NCI-H1417 (cell line): ENCODE measurements at regions not wholly inside any gene's neighbourhood (a gene's known extent, or its start where the extent isn't known, plus 50 kb on each side); places are given as distances from the start of the nearest gene placed in this dataset.
A peak's percentile ranks its signal among the peaks of the same experiment; 100 is the strongest.
"Not testable (repeated sequence)": the region's sequence is repeated elsewhere in the genome, so short reads cannot be mapped to it uniquely, and the experiment has no call there.

Source experiments
- DNase-seq, 3 experiments: peaks; one replicate each; lab custom pipeline; 2025; lab: John Stamatoyannopoulos, UW

- no peak for DNase-seq
These were observed 763.7 kb upstream of the MBL2 start for GRCh38 chr10:53536322-53536721.

DNA sequence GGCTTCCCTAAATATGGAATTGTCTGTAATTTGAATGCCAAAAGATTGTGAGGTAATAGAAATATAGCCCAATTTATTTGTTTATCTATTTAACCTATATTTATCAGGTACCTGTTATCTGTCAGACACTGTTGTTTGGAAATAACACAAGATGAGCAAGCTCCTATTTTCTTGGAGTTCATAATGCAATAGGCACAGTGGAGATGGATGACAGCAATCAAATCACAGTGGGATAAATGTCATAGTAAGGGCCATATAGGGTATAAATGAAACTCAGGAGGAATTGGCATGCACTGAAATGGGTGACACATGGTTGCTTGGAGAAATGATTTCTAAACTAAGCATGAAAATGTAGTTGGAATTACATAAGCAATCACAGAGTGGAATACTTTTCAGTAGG, 761.8 kb upstream of the MBL2 start:
- DNase-seq, result no peak

GRCh38 chr10:53528974-53529373, 756.4 kb upstream of the MBL2 start:
- peak in 1 of 3 experiments; percentile 1 for DNase-seq

- no peak for DNase-seq
These were observed 748.5 kb upstream of the MBL2 start for GRCh38 chr10:53521046-53521445.

DNA sequence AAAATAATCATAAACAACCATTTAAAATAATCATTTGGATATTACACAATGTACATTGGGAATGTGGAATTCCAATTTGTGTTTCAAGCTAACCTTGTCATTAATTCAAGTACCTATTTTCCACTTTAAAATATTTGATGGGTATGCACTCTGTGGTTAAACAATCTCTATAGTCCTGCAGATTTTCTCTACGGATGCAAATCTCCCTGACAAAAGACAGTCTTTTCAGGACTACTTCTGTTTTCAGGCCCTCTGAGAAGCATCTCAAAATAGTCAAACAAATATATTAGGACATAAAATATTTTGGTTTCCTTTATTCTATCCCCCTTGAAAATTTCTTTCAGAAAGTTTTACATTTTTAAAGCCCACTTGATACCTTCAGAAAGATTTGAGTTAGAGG, 735.6 kb upstream of the MBL2 start:
- peak in 1 of 3 experiments; percentile 12 for DNase-seq

DNA sequence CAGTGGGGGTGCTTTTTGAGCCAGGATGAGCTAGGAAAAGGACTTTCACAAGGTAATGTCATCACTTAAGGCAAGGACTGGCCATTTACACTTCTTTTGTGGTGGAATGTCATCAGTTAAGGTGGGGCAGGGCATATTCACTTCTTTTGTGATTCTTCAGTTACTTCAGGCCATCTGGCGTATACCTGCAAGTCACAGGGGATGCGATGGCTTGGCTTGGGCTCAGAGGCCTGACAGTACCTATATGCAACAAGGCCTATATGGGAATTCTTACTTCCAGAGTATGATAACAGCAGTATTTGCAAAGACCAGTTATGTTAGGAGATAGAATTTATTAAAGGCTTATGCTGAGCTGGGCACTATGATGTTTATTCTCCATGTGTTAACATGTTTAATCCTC, 731.9 kb upstream of the MBL2 start:
- DNase-seq, result not testable (repeated sequence)

- peak in 1 of 3 experiments; percentile 35 for DNase-seq
These were observed 719.2 kb upstream of the MBL2 start for GRCh38 chr10:53491774-53492173.

DNA sequence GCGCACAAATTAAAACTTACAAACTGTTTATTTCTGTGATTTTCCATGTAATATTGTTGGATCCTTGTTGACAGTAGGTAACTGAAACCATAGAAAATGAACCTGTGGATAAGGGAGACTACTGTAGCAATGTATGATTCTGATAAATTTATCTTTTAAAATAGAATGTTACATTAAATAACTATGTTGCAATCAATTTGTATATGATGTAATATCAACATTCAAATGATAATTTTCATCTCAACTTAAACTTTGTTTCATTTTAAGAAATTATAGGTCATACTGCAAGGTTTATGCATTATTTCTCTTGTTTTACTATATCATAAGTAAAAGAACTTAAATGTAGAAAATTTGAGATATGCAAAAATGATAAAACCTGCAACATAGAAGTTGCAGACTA, 718.0 kb upstream of the MBL2 start:
- DNase-seq, result no peak

DNA sequence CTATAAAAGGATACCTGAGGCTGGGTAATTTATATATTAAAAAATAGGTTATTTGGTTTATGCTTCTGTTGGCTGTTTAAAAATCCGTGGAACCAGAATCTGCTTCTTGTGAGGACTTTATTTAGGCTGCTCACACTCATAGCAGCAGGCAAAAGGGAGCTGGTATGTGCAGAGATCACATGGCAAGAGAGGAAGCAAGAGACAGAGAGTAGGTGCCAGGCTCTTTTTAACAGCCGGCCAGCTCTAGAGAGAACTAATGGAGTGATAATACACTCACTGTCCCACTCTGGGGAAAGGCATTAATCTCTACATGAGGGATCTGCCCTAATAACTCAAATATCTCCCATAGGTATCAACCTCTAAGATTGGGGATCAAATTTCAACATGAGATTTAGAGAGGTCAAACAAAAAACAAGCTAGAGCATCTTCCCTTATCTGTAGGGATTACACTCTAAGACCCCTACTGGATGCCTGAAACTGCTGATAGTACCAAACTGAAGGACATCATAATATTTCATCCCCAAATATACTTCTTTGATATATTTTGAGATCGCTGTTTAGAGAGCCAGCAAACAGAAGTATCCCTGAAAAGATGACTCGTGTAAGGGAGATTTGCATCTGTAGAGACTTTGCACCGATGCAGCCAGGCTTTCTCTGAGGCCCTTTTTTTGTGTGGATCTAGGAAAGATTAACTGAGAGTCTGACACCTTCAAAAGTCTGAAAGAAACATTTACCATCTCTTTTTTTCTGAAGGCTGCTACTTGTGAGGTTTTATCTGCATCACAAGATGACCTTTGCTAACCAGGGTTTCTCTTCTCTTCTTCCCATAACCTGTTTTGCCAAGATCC, 717.0 kb upstream of the MBL2 start:
- DNase-seq, result no peak

DNA sequence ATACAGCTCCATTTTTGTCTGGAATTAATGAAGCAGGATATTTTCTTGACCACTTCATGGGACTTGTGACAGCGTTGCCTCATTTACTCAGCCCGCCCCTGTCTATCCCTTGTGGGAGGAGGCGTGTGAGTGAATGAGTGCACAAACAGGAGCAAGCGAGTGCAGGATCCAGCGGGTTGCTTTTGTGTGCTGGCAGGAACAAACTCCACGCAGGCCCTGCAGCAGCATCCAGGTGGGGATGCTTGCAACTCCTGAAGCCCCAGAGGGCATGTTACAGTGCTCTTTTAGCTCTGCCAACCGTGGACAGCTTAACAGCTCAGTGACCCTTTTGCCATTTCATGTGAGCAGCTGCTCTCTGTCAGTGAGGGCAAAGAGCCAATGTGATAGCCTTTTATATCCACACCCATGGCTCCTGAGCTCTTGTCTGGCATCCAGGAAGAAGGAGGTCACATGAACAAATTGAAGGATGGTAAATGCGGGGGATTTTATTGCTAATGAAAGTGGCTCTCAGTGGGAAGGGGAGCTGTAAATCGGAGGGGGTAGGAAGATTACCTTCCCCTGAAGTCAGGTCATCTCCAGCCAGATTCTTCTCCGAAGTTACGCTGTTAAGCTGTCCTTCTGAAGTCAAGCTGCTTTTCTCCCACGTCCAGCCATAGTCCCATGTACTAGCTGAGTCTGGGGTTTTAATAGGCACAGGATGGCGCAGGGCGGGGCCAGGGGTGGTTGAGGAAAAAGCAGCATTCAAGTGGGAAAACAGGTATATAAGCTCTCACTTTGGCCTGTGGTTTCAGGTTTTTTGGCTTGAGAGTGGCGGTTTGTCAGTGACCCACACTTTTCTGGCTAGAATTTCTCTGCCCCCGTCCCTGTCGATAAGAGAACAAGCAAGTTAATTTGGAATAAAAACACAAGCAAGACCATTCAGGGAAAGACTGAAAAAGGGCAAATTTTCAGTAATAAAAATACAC, 714.7 kb upstream of the MBL2 start:
- DNase-seq, result no peak

DNA sequence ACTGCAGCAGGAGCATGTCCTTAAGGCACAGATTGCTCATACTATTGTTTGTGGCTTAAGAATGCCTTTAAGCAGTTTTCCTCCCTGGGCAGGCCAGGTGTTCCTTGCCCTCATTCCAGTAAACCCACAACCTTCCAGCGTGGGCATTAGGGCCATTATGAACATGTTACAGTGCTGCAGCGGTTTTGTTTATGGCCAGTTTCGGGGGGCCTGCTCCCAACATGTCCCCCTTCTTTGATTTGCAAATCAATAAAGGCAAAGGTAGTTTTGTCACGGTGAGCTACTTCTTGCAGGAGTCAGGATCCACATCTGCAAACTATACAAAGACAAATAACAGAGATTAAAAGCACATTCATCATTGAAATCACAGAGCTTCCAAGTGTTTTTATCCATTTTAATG, 712.8 kb upstream of the MBL2 start:
- DNase-seq, result not testable (repeated sequence)

- no peak for DNase-seq
These were observed 706.8 kb upstream of the MBL2 start for GRCh38 chr10:53479365-53479764.

GRCh38 chr10:53477313-53477675, 704.7 kb upstream of the MBL2 start:
- no peak for DNase-seq

DNA sequence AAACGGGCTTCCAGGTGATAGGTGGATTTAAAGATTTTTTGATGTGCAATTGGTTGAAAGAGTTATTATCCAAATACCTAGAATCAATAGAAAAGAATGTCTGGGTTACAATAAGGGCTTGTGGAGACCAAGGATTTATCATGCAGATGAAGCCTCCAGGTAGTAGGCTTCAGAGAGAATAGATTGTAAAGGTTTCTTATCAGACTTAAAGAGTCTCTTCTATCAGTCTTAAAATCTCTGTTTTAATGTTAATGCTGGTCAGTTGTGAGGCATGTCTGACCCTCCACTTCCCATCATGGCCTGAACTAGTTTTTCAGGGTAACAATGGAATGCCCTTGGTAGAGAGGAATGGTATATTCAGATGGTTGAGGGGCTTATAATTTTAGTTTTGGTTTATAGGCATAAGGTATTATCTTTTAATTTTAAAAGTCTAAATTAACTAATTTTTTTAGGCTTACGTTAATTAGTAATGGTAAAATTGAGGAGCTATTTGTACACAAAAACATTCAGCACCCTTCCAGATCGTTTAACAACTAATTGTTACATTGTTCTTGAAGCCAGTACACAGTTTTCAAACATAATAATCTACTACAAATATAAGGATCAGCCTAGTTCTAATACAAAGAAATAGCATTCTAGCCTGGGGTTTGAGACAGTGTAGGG, 704.2 kb upstream of the MBL2 start:
- DNase-seq, result no peak

DNA sequence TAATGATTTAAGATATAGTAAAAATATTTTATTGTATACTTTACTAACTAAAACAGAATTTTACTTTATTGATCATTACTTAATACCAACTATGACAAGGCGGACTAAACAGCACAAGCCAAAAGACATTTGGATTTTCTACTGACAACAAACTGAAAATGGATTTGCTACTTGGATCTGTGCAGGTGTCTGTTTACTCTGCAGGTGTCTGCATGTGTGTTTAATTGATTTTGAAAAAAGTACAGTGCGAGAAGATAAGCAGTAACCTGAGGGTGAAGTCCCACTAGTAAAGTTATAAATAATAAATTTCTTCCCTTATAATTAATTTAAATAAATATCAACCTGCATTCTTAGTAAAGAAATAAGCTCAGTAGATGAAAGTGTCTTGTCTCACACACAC, 696.8 kb upstream of the MBL2 start:
- DNase-seq, result peak in 2 of 3 experiments; percentile 5 to 39

DNA sequence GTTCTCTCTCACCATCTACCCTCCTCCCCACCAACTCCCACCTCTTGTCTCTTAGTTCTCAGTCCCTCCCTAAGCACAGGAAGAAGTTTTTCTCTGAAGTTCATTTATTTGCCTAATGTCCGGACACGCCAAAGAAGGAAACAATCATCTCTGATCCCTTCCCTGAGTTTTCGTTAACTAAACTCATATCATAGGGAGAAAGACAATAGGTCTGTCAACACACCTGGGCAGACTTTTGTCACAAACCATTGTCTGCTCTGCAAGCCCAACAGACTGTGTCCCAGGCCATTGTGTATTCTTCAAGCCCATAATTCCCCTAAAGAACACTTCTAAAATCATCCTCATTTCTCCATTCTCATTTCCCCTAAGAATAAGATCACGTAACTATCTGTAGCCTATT, 691.0 kb upstream of the MBL2 start:
- DNase-seq, result peak in 1 of 3 experiments; percentile 4

DNA sequence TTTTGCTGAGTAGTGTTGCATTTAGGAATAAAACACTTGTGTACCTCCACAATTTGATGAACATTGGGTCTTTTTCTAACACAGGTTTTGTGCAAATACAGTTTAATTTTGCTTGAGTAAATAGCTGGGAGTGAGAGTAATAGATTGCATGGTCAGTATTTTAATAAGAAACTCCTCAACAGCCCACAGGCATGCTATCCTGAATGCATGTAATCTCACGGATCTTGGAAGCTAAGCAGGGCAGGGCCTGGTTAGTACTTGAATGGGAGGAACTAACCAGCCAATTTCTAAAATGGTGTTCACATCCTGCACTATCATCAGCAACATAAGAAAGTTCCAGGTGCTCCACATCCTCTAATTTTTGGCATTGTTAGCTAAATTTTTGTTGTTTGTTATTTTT, 685.4 kb upstream of the MBL2 start:
- DNase-seq, result no peak

DNA sequence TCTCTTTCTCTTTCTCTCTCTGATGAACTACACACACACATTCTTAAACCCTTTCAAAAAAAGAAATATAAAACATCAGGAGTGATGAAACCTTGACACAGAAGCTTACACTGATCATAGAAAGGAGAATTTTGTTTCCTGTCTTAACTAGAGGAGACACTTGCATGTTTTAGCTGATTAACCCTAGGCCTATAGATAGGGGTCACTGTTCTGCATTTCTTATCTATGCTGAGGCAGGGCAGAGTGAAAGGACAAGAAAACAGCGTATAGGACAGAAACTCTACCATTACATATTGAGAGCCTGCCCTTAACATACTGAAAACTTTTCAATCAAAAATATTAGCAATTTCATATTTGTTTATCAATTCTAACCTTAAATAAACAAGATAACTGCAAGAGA, 680.6 kb upstream of the MBL2 start:
- no peak for DNase-seq

DNA sequence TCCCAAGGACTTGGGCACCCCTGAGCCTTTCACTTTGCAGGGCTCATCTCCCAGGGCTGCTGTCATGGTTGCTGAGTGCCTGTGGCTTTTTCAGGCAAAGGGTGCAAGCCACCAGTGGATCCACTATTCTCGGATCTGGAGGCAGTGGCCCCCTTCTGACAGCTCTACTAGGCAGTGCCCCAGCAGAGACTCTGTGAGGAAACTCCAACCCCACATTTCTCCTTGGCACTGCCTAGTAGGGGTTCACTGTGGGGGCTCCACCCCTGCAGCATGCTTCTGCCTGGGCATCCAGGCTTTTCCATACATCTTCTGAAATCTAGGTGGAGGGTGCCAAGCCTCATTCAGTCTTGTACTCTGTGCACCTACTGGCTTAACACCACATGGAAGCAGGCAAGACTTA, 675.0 kb upstream of the MBL2 start:
- no peak for DNase-seq

- no peak for DNase-seq
These were observed 669.3 kb upstream of the MBL2 start for GRCh38 chr10:53441843-53442242.

- DNase-seq, result no peak
These were observed 668.0 kb upstream of the MBL2 start for GRCh38 chr10:53440601-53441000.

- not testable (repeated sequence) for DNase-seq
These were observed 666.5 kb upstream of the MBL2 start for GRCh38 chr10:53439075-53439474.
